Activated naive CD4-positive, alpha-beta T cell treated with anti-CD3 and anti-CD28 coated beads, Interleukin-2, amount 10 ng/mL, durations not matched to agents 7 days and 5 days (primary cell): ENCODE measurements at regions not wholly inside any gene's neighbourhood (a gene's known extent, or its start where the extent isn't known, plus 50 kb on each side); places are given as distances from the start of the nearest gene placed in this dataset.

Experiments used
- CTCF ChIA-PET: fragments of 350-600 bp; sonication (Branson Sonifier 250); formaldehyde crosslinking; loops from one replicate; lab custom pipeline; 2021; ENCODE audit warnings: antibody characterized with exemption; lab: Charles Lee
- DNase-seq: peaks from one replicate; pipeline ENCODE4 v3.0.0-alpha.2; 2020
- H3K27ac Mint-ChIP-seq: one replicate; pipeline ENCODE4 v1.8.0; 2021; ENCODE audit warnings: mild to moderate bottlenecking, moderate library complexity, mixed read lengths
- H3K27me3 Mint-ChIP-seq: one replicate; pipeline ENCODE4 v1.8.0; 2021; ENCODE audit warnings: mild to moderate bottlenecking, mixed read lengths
- H3K36me3 Mint-ChIP-seq: one replicate; pipeline ENCODE4 v1.8.0; 2021; ENCODE audit warnings: mixed read lengths
- H3K4me1 Mint-ChIP-seq: one replicate; pipeline ENCODE4 v1.8.0; 2021; ENCODE audit warnings: mixed read lengths
- H3K4me3 Mint-ChIP-seq: one replicate; pipeline ENCODE4 v1.8.0; 2021; ENCODE audit warnings: mild to moderate bottlenecking, moderate library complexity, mixed read lengths
- H3K9me3 Mint-ChIP-seq: one replicate; pipeline ENCODE4 v1.8.0; 2021; ENCODE audit warnings: mixed read lengths

- Mint-ChIP-seq H3K4me3 (no peak overlapping the region), H3K36me3 (no peaks in the 10 kb centered on the region), H3K4me1 (no peaks in the 10 kb centered on the region), H3K27ac (no peak overlapping the region), H3K9me3 (peaks cover 3% of the 10 kb centered on the region), H3K27me3 (peaks cover 26% of the 10 kb centered on the region)
- CTCF ChIA-PET = no interaction called here
- no peak for DNase-seq
These were observed 591.6 kb downstream of the UTRN start for GRCh38 chr6:144876689-144877088.

- Mint-ChIP-seq H3K4me1 (no peaks in the 10 kb centered on the region), H3K27me3 (peaks cover 26% of the 10 kb centered on the region), H3K36me3 (no peaks in the 10 kb centered on the region), H3K27ac (no peak overlapping the region), H3K9me3 (peaks cover 3% of the 10 kb centered on the region), H3K4me3 (no peak overlapping the region)
- CTCF ChIA-PET = no interaction called here
- DNase-seq = no peak
These were observed 592.0 kb downstream of the UTRN start for GRCh38 chr6:144877118-144877517.

- Mint-ChIP-seq H3K36me3 (no peaks in the 10 kb centered on the region), H3K4me1 (no peaks in the 10 kb centered on the region), H3K27me3 (peaks cover 17% of the 10 kb centered on the region), H3K4me3 (no peak overlapping the region), H3K9me3 (peaks cover 2% of the 10 kb centered on the region), H3K27ac (no peak overlapping the region)
- DNase-seq = no peak
- CTCF ChIA-PET = no interaction called here
These were observed 593.4 kb downstream of the UTRN start for GRCh38 chr6:144878577-144878976.

- H3K9me3 Mint-ChIP-seq = no peaks in the 10 kb centered on the region
- H3K4me1 Mint-ChIP-seq = no peaks in the 10 kb centered on the region
- no peak for DNase-seq
- no peak overlapping the region for H3K4me3 Mint-ChIP-seq
- no peaks in the 10 kb centered on the region for H3K36me3 Mint-ChIP-seq
- CTCF ChIA-PET = no interaction called here
- peaks cover 17% of the 10 kb centered on the region for H3K27me3 Mint-ChIP-seq
- H3K27ac Mint-ChIP-seq = no peak overlapping the region
These were observed 594.3 kb downstream of the UTRN start for GRCh38 chr6:144879436-144879835.

GRCh38 chr6:144882425-144882824, 597.3 kb downstream of the UTRN start:
- no peaks in the 10 kb centered on the region for H3K9me3 Mint-ChIP-seq
- no peaks in the 10 kb centered on the region for H3K36me3 Mint-ChIP-seq
- no peak overlapping the region for H3K4me3 Mint-ChIP-seq
- DNase-seq = no peak
- peaks cover 18% of the 10 kb centered on the region for H3K27me3 Mint-ChIP-seq
- no peak overlapping the region for H3K27ac Mint-ChIP-seq
- no peaks in the 10 kb centered on the region for H3K4me1 Mint-ChIP-seq
- CTCF ChIA-PET = no interaction called here

- DNase-seq = no peak
- no peaks in the 10 kb centered on the region for H3K4me1 Mint-ChIP-seq
- H3K27ac Mint-ChIP-seq = no peak overlapping the region
- H3K27me3 Mint-ChIP-seq = peaks cover 10% of the 10 kb centered on the region
- H3K36me3 Mint-ChIP-seq = no peaks in the 10 kb centered on the region
- no peaks in the 10 kb centered on the region for H3K9me3 Mint-ChIP-seq
- no peak overlapping the region for H3K4me3 Mint-ChIP-seq
- CTCF ChIA-PET = no interaction called here
These were observed 598.8 kb downstream of the UTRN start for GRCh38 chr6:144883915-144884314.

- H3K4me3 Mint-ChIP-seq = no peak overlapping the region
- H3K4me1 Mint-ChIP-seq = no peaks in the 10 kb centered on the region
- no peaks in the 10 kb centered on the region for H3K36me3 Mint-ChIP-seq
- H3K9me3 Mint-ChIP-seq = no peaks in the 10 kb centered on the region
- DNase-seq = no peak
- CTCF ChIA-PET = no interaction called here
- H3K27me3 Mint-ChIP-seq = peaks cover 4% of the 10 kb centered on the region
- no peak overlapping the region for H3K27ac Mint-ChIP-seq
These were observed 600.7 kb downstream of the UTRN start for GRCh38 chr6:144885817-144886216.

GRCh38 chr6:144886682-144887081, 601.5 kb downstream of the UTRN start:
- no peak for DNase-seq
- no peaks in the 10 kb centered on the region for H3K36me3 Mint-ChIP-seq
- no peak overlapping the region for H3K4me3 Mint-ChIP-seq
- no peaks in the 10 kb centered on the region for H3K4me1 Mint-ChIP-seq
- peaks cover 4% of the 10 kb centered on the region for H3K27me3 Mint-ChIP-seq
- H3K27ac Mint-ChIP-seq = no peak overlapping the region
- CTCF ChIA-PET = no interaction called here
- no peaks in the 10 kb centered on the region for H3K9me3 Mint-ChIP-seq

GRCh38 chr6:144888621-144889020, 603.5 kb downstream of the UTRN start:
- CTCF ChIA-PET = no interaction called here
- no peak for DNase-seq
- Mint-ChIP-seq H3K9me3 (no peaks in the 10 kb centered on the region), H3K27me3 (peaks cover 4% of the 10 kb centered on the region), H3K36me3 (no peaks in the 10 kb centered on the region), H3K27ac (no peak overlapping the region), H3K4me3 (no peak overlapping the region), H3K4me1 (no peaks in the 10 kb centered on the region)

- Mint-ChIP-seq H3K27ac (no peak overlapping the region), H3K4me3 (no peak overlapping the region), H3K27me3 (peaks cover 14% of the 10 kb centered on the region), H3K36me3 (no peaks in the 10 kb centered on the region), H3K4me1 (no peaks in the 10 kb centered on the region), H3K9me3 (no peaks in the 10 kb centered on the region)
- CTCF ChIA-PET = no interaction called here
- DNase-seq = no peak
These were observed 608.6 kb downstream of the UTRN start for GRCh38 chr6:144893680-144894151.

- Mint-ChIP-seq H3K27ac (no peak overlapping the region), H3K4me3 (no peak overlapping the region), H3K4me1 (no peaks in the 10 kb centered on the region), H3K36me3 (no peaks in the 10 kb centered on the region), H3K9me3 (no peaks in the 10 kb centered on the region), H3K27me3 (peaks cover 14% of the 10 kb centered on the region)
- CTCF ChIA-PET = no interaction called here
- no peak for DNase-seq
These were observed 609.1 kb downstream of the UTRN start for GRCh38 chr6:144894240-144894639.

- no peaks in the 10 kb centered on the region for H3K4me1 Mint-ChIP-seq
- CTCF ChIA-PET = no interaction called here
These were observed 610.5 kb downstream of the UTRN start for GRCh38 chr6:144895313-144896278.

GRCh38 chr6:144896289-144896688, 611.2 kb downstream of the UTRN start:
- DNase-seq = no peak
- H3K27ac Mint-ChIP-seq = no peak overlapping the region
- no peaks in the 10 kb centered on the region for H3K36me3 Mint-ChIP-seq
- CTCF ChIA-PET = no interaction called here
- no peaks in the 10 kb centered on the region for H3K4me1 Mint-ChIP-seq
- H3K9me3 Mint-ChIP-seq = no peaks in the 10 kb centered on the region
- H3K4me3 Mint-ChIP-seq = no peak overlapping the region
- peaks cover 14% of the 10 kb centered on the region for H3K27me3 Mint-ChIP-seq

More at GRCh38 chr6:144895313-144896278, 610.5 kb downstream of the UTRN start:
- H3K36me3 Mint-ChIP-seq = no peaks in the 10 kb centered on the region
- DNase-seq = no peak
- no peak overlapping the region for H3K4me3 Mint-ChIP-seq
- H3K27me3 Mint-ChIP-seq = peaks cover 14% of the 10 kb centered on the region
- no peak overlapping the region for H3K27ac Mint-ChIP-seq
- no peaks in the 10 kb centered on the region for H3K9me3 Mint-ChIP-seq

GRCh38 chr6:144896871-144897270, 611.7 kb downstream of the UTRN start:
- Mint-ChIP-seq H3K27ac (no peak overlapping the region), H3K36me3 (no peaks in the 10 kb centered on the region), H3K4me1 (no peaks in the 10 kb centered on the region), H3K27me3 (peaks cover 14% of the 10 kb centered on the region), H3K9me3 (no peaks in the 10 kb centered on the region), H3K4me3 (no peak overlapping the region)
- CTCF ChIA-PET = no interaction called here
- no peak for DNase-seq

GRCh38 chr6:144897441-144897921, 612.3 kb downstream of the UTRN start:
- no peak overlapping the region for H3K4me3 Mint-ChIP-seq
- DNase-seq = no peak
- no peaks in the 10 kb centered on the region for H3K4me1 Mint-ChIP-seq
- H3K36me3 Mint-ChIP-seq = no peaks in the 10 kb centered on the region
- CTCF ChIA-PET = no interaction called here
- H3K27ac Mint-ChIP-seq = no peak overlapping the region
- no peaks in the 10 kb centered on the region for H3K9me3 Mint-ChIP-seq
- peaks cover 14% of the 10 kb centered on the region for H3K27me3 Mint-ChIP-seq
